ENCODE measurements at regions not wholly inside any gene's neighbourhood (a gene's known extent, or its start where the extent isn't known, plus 50 kb on each side); places are given as distances from the start of the nearest gene placed in this dataset.

GRCh38 chr20:11246251-11246775 lies 572.5 kb upstream of the JAG1 start:
- Mint-ChIP-seq H3K27me3 (ENCODE audit: low read depth) (no peaks in the 10 kb centered on the region; the same call in 1 of the 2 replicates), H3K36me3 (no peaks in the 10 kb centered on the region), H3K27ac (no peak overlapping the region), H3K4me3 (no peak overlapping the region), H3K9me3 (peaks cover 3% of the 10 kb centered on the region; the same call in 1 of the 2 replicates), H3K4me1 (peaks cover 22% of the 10 kb centered on the region)
- ChIA-PET CTCF (interaction anchor here (0.7 kb wide), 1 partner anchor 42 kb away, joined by 3 read pairs; no protein-coding TSS in a partner anchor), POLR2A (no interaction called here)
- TF ChIP-seq ZNF138 (CRISPR knock-in tag; conservative IDR thresholded peaks at IDR 0.05) = no peak
- no peak for TF ChIP-seq JUN (CRISPR knock-in tag; IDR thresholded peaks at IDR 0.05)
- TF ChIP-seq SOX15 (CRISPR knock-in tag; IDR thresholded peaks at IDR 0.05) = no peak
- no peak for TF ChIP-seq AR (CRISPR knock-in tag; IDR thresholded peaks at IDR 0.05)
- no peak for TF ChIP-seq GABPB1 (CRISPR knock-in tag; IDR thresholded peaks at IDR 0.05)
- TF ChIP-seq PRDM15 (CRISPR knock-in tag; IDR thresholded peaks at IDR 0.05) = no peak
- TF ChIP-seq ZNF671 (CRISPR knock-in tag; IDR thresholded peaks at IDR 0.05) = no peak
- TF ChIP-seq NFATC4 (CRISPR knock-in tag; IDR thresholded peaks at IDR 0.05) = no peak
- no peak for TF ChIP-seq TEAD1 (CRISPR knock-in tag; IDR thresholded peaks at IDR 0.05)
- TF ChIP-seq CREM (CRISPR knock-in tag; IDR thresholded peaks at IDR 0.05) = no peak
- no peak for TF ChIP-seq ZNF317 (CRISPR knock-in tag; IDR thresholded peaks at IDR 0.05; ENCODE audit: borderline replicate concordance, low read depth)
- TF ChIP-seq TCF7 (CRISPR knock-in tag; IDR thresholded peaks at IDR 0.05; ENCODE audit: low read depth) = no peak
- TF ChIP-seq ZMAT4 (CRISPR knock-in tag; IDR thresholded peaks at IDR 0.05) = no peak
- no peak for TF ChIP-seq NFYB (CRISPR knock-in tag; conservative IDR thresholded peaks at IDR 0.05; ENCODE audit: low read depth)
- no peak for TF ChIP-seq ARID4B (CRISPR knock-in tag; IDR thresholded peaks at IDR 0.05; ENCODE audit: borderline replicate concordance)
- no peak for TF ChIP-seq NR1H2 (CRISPR knock-in tag; IDR thresholded peaks at IDR 0.05)
- TF ChIP-seq GTF2I (CRISPR knock-in tag; conservative IDR thresholded peaks at IDR 0.05) = no peak
- ATAC-seq (no peak), DNase-seq (ENCODE audit: low spot score) (no peak)
